ENCODE measurements at regions not wholly inside any gene's neighbourhood (a gene's known extent, or its start where the extent isn't known, plus 50 kb on each side); places are given as distances from the start of the nearest gene placed in this dataset.

DNA sequence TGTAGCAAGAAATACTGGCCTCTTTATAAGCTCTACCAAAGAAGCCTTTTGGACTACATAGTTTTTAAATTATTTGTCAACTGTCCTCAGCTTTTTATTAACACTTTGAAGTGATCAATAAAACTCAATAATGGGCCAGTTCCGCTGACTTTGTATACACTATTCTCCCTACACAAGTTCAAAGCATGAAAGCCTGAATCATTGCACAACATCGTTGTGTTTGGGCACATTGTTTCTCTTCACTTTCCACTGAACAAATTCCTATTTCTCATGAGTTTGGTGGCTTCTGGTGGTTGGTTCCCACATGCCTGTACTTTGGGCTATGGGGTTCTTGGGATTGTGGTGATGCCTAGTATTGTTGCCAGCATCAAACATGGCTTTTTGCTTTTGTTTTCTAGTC lies 561.8 kb upstream of the LRRN3 start (continued):
- TF ChIP-seq PAX8 (CRISPR knock-in tag; IDR thresholded peaks at IDR 0.05; ENCODE audit: borderline replicate concordance) (no peak), STAG1 (CRISPR knock-in tag; IDR thresholded peaks at IDR 0.05) (no peak), POLR2G (IDR thresholded peaks at IDR 0.05; ENCODE audit: low read depth, low read length) (no peak), HOXD1 (CRISPR knock-in tag; IDR thresholded peaks at IDR 0.05) (no peak), CENPX (CRISPR knock-in tag; IDR thresholded peaks at IDR 0.05) (no peak), ZNF451 (CRISPR knock-in tag; IDR thresholded peaks at IDR 0.05) (no peak), JUN (CRISPR knock-in tag; IDR thresholded peaks at IDR 0.05) (no peak)

DNA sequence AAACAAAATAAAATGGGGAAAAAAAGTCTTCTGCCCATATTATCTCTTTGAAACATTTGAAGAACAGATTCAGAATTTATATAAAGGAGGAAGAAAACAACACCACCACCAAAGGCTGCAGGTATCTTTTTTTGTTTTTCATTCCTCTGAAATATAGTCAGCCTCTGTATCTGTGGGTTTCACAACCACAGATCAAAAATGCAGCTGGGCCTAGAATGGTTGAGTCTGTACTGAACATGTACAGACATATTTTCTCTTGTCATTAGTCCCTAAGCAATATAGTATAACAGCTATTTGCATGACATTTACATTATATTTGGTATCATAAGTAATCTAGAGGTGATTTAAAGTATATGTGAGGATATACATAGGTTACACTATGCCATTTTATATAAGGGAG lies 559.7 kb upstream of the LRRN3 start:
- no peaks in the 10 kb centered on the region for H3K79me2 ChIP-seq (ENCODE audit: insufficient read depth, low read length)
- no peaks in the 10 kb centered on the region for H3K36me3 ChIP-seq (replicated peaks in 1 of 2; ENCODE audit: control insufficient read depth in 1 of 2, insufficient read depth in 2 of 2, low read length in 2 of 2)
- in situ Hi-C loops (cut with HindIII; ENCODE audit: extremely low pct_ligation_motif_present, low pct_unique_long_range_greater_than_20kb) (no loop called here), intact Hi-C loops (cut with micrococcal nuclease; ENCODE audit: unreplicated experiment) (loop anchor here (5.0 kb wide), 1 partner anchor 1206 kb away; no protein-coding TSS in a partner anchor)
- ChIA-PET POLR2A (no interaction called here), CTCF (ENCODE audit: low intra/inter-chr PET ratio, low total read pairs) (no interaction called here)
- H3K9me3 ChIP-seq (ENCODE audit: low read length), result no peaks in the 10 kb centered on the region
- H3K4me1 ChIP-seq (ENCODE audit: insufficient read depth, low read length), result peaks cover 33% of the 10 kb centered on the region
- H4K20me1 ChIP-seq (ENCODE audit: insufficient read depth, low read length), result no peaks in the 10 kb centered on the region
- no peak overlapping the region for H3K9ac ChIP-seq (ENCODE audit: insufficient read depth, low read depth, low read length)
- TF ChIP-seq ZNF282 (IDR thresholded peaks at IDR 0.05; ENCODE audit: partially characterized antibody) (no peak), ZNF12 (CRISPR knock-in tag; IDR thresholded peaks at IDR 0.05) (peak; percentile 91)
- H3K27ac ChIP-seq (ENCODE audit: extremely low read length, insufficient read depth, low read length), result no peak overlapping the region
- ATAC-seq (no peak), FAIRE-seq (no peak), DNase-seq (ENCODE audit: low spot score) (no peak)
- H3K27me3 ChIP-seq (ENCODE audit: control insufficient read depth in 1 of 2, insufficient read depth in 2 of 2, low read length in 2 of 2), result no peaks in the 10 kb centered on the region
- H3K4me3 ChIP-seq (replicated peaks in 1 of 3; ENCODE audit: insufficient read depth in 1 of 3, low read depth in 2 of 3, low read length in 3 of 3), result no peak overlapping the region
- no peak overlapping the region for H2AFZ ChIP-seq (ENCODE audit: low read length)
- no peak overlapping the region for H3K4me2 ChIP-seq (ENCODE audit: low read depth, low read length)
- BruUV-seq (replicated peaks), result no TSS peak
